GM23248 (cell line): ENCODE measurements at regions not wholly inside any gene's neighbourhood (a gene's known extent, or its start where the extent isn't known, plus 50 kb on each side); places are given as distances from the start of the nearest gene placed in this dataset.

Experiments
- DNase-seq: peaks from one replicate; pipeline ENCODE4 v3.0.0-alpha.2; 2015
- H2AFZ ChIP-seq: fragments of 200-600 bp; sonication (generic); 2 replicates; pipeline ENCODE4 v1.6.1; 2016; ENCODE audit warnings: antibody characterized with exemption
- H3F3A ChIP-seq: fragments of 200-600 bp; sonication (generic); 2 replicates; pipeline ENCODE4 v1.6.1; 2016; ENCODE audit warnings: mild to moderate bottlenecking, antibody characterized with exemption, mixed run types; ENCODE audit not compliant: insufficient read depth
- H3K27ac ChIP-seq: fragments of 200-600 bp; sonication (generic); 2 replicates; pipeline ENCODE4 v1.5.1; 2016; ENCODE audit warnings: mild to moderate bottlenecking
- H3K27me3 ChIP-seq: fragments of 200-600 bp; sonication (generic); replicated peaks from 2 replicates; pipeline ENCODE4 v1.6.1; 2016; ENCODE audit warnings: mild to moderate bottlenecking; ENCODE audit not compliant: insufficient read depth
- H3K36me3 ChIP-seq: fragments of 200-600 bp; sonication (generic); 2 replicates; pipeline ENCODE4 v1.6.1; 2016; ENCODE audit warnings: low read depth, mild to moderate bottlenecking
- H3K4me1 ChIP-seq: fragments of 200-600 bp; sonication (generic); 2 replicates; pipeline ENCODE4 v1.6.1; 2016; ENCODE audit warnings: mild to moderate bottlenecking; ENCODE audit not compliant: insufficient read depth
- H3K4me2 ChIP-seq: fragments of 200-600 bp; sonication (generic); one replicate; pipeline ENCODE4 v1.6.1; 2016; ENCODE audit warnings: mild to moderate bottlenecking; ENCODE audit not compliant: unreplicated experiment
- H3K4me3 ChIP-seq: fragments of 200-600 bp; sonication (generic); 2 replicates; pipeline ENCODE4 v1.5.1; 2016; ENCODE audit warnings: mild to moderate bottlenecking
- H3K79me2 ChIP-seq: fragments of 200-600 bp; sonication (generic); 2 replicates; pipeline ENCODE4 v1.6.1; 2016; ENCODE audit warnings: mild to moderate bottlenecking; ENCODE audit not compliant: insufficient read depth
- H3K9ac ChIP-seq: fragments of 200-600 bp; sonication (generic); 2 replicates; pipeline ENCODE4 v1.6.1; 2016; ENCODE audit warnings: mild to moderate bottlenecking
- H3K9me2 ChIP-seq: fragments of 200-600 bp; sonication (generic); 2 replicates; pipeline ENCODE4 v1.6.1; 2016; ENCODE audit warnings: mixed run types, mild to moderate bottlenecking, moderate library complexity; ENCODE audit not compliant: insufficient read depth
- H3K9me3 ChIP-seq: fragments of 200-600 bp; sonication (generic); one replicate; pipeline ENCODE4 v1.6.1; 2017; ENCODE audit warnings: low read depth
- H4K20me1 ChIP-seq: fragments of 200-600 bp; sonication (generic); 2 replicates; pipeline ENCODE4 v1.6.0; 2016; ENCODE audit not compliant: insufficient read depth
- EZH2 ChIP-seq: fragments of 200-600 bp; sonication (generic); IDR thresholded peaks from 2 replicates; pipeline ENCODE4 v1.6.1; 2018; ENCODE audit warnings: antibody characterized with exemption, mild to moderate bottlenecking; ENCODE audit not compliant: insufficient read depth, poor library complexity, severe bottlenecking
- EZH2phosphoT487 ChIP-seq: fragments of 200-600 bp; sonication (generic); IDR thresholded peaks from 2 replicates; pipeline ENCODE4 v1.6.1; 2018; ENCODE audit warnings: antibody characterized with exemption, moderate library complexity, mild to moderate bottlenecking, low read depth; ENCODE audit not compliant: insufficient read depth
- WGBS, 2 experiments: methylation state at CpG; one replicate each; pipeline ENCODE4 v1.1.6; 2015 to 2017; ENCODE audit warnings: low lambda C conversion rate in 2 of 2, low coverage in 1 of 2; ENCODE audit errors: missing lambda C conversion rate in 2 of 2; 5-methylcytosine and 5-hydroxymethylcytosine counted together
- in situ Hi-C: fragments of 300-500 bp; cut with MboI; formaldehyde crosslinking; loops from 2 replicates; pipeline ENCODE4 v1.15.0; 2020

DNA sequence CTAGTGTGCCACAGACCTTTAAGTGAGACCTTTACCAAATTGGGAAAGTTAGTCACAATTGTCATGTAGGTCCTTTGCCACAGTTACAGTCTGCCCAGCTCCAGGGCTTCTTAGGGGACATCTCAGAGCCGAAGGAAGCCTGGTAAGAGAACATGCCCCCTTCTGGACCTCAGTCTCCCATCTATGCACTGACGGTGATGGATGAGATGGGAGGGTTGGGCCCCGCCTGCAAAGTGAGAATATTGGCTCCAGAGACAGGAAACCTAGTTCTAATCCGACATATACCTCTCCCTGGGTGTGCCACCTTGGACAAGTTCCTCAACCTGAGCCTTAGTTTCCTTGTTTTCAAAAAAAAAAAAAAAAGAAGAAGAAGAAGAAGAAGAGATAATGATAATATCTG, 85.1 kb upstream of the NAV2 start:
- no peaks in the 10 kb centered on the region for H3K9me2 ChIP-seq
- H3K4me2 ChIP-seq = no peak overlapping the region
- H3K9me3 ChIP-seq = no peaks in the 10 kb centered on the region
- TF ChIP-seq EZH2 = no peak
- TF ChIP-seq EZH2phosphoT487 = no peak
- H3K36me3 ChIP-seq = no peaks in the 10 kb centered on the region
- DNase-seq = no peak
- in situ Hi-C loops = no loop called here
- peaks cover 32% of the 10 kb centered on the region for H3K4me1 ChIP-seq
- H3K9ac ChIP-seq = peak overlapping the region; percentile 62
- H3F3A ChIP-seq = peaks cover 30% of the 10 kb centered on the region
- 65 to 67% methylated on average over 4 of the region's 4 CpGs for WGBS, 2 experiments
- no peaks in the 10 kb centered on the region for H4K20me1 ChIP-seq
- H3K4me3 ChIP-seq = no peak overlapping the region
- H3K27me3 ChIP-seq = no peaks in the 10 kb centered on the region
- H2AFZ ChIP-seq = no peak overlapping the region
- no peaks in the 10 kb centered on the region for H3K79me2 ChIP-seq
- peak overlapping the region; percentile 86 for H3K27ac ChIP-seq

DNA sequence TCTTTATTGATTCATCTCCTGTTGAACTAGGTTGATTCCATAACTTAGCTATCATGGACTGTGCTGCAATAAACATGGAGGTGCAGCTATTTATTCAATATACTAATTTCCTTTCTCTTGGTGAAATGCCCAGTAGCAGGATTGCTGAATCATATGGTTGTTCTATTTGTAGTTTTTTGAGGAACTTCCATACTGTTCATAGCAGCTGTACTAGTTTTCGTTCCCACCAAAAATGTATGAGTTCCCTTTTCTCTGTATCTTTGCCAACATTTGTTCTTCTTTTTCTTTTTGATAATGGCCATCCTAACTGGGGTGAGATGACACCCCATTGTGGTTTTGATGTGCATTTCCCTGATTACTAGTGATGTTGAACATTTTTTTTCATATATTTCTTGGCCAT, 87.2 kb upstream of the NAV2 start:
- Histone ChIP-seq H3F3A (peaks cover 15% of the 10 kb centered on the region), H4K20me1 (no peaks in the 10 kb centered on the region), H3K27ac (no peak overlapping the region), H3K79me2 (no peaks in the 10 kb centered on the region), H3K9me2 (no peaks in the 10 kb centered on the region), H3K9me3 (no peaks in the 10 kb centered on the region), H3K27me3 (no peaks in the 10 kb centered on the region), H3K36me3 (no peaks in the 10 kb centered on the region), H3K4me3 (no peak overlapping the region), H3K4me1 (peaks cover 20% of the 10 kb centered on the region), H3K9ac (no peak overlapping the region), H3K4me2 (no peak overlapping the region), H2AFZ (no peak overlapping the region)
- peak; percentile 24 for DNase-seq
- TF ChIP-seq EZH2phosphoT487 = no peak
- TF ChIP-seq EZH2 = no peak
- WGBS, 2 experiments = 79 to 90% methylated on average over 1 of the region's 1 CpG
- in situ Hi-C loops = no loop called here

DNA sequence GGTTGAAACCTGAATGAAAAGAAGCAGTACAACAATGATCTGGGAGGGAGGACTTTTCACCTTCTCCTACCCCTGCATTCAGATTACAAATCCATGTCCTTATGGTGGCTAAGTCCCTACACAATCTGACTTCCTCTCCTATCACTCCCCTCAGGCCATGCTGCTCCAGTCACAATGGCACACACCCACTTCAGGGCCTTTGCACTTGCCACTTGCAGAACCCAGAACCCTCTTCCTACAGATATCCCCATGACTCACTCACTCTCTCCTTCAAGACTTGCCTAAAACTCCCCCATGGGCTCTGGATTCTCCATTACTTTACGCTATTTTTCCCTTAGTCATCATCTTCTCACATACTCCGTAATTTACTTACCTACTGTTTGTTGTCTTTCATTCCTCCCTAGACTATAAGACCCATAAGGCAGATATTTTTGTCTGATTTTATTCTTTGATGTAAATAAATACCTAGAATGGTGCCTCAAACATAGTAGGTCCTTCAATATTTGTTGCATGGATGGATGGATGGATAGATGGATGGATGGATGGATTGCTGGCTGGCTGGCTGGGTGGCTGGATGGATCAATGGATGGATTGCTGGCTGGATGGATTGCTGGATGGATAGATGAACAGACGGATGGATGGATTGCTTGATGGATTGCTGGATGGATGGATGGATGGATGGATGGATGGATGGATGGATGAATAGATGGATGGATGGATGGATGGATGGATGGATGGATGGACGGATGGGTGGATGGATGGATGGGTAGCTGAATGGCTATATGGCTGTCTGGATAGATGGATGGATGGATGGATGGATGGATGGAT, 94.7 kb upstream of the NAV2 start:
- WGBS, 2 experiments = 65 to 71% methylated on average over 3 to 4 of the region's 4 CpGs
- TF ChIP-seq EZH2 (no peak), EZH2phosphoT487 (no peak)

DNA sequence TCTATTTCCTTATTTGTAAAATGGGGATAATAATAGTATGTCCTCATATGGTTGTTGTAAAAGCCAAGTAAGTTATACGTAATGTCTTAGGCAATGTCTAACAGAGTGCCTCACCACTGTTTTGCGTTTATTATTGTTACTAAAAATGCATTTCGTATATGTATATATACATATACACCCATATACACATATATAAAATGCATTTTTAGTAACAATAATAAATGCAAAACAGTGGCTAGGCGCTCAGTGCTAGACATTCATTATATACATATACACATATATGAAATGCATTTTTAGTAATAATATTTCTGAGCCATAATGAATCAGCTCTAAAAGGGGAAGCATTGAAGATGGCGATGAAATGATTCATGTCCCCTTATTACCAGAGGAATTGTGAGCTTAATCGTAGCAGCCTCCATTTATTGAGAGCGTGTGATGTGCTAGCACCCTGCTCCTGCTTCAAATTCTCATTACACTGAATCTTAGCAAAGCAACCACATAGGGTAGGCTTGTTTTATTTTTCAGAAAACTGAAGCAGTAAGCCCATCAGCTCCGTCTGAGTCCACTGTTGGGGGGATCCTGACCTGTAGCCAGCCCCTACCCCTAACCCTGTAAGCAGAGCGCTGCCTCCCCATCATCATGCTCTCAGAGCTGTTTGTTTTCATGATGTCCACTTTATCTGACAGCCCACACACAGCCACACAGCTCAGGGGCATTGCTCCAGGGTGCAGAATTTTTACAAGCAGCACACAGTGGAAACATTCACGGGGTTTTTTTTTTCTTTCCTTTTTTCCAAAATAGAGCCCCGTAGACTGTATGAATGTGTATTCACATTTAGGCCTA, 97.1 kb upstream of the NAV2 start:
- Histone ChIP-seq H3K9ac (no peak overlapping the region), H3K9me3 (no peaks in the 10 kb centered on the region), H3K36me3 (no peaks in the 10 kb centered on the region), H3K9me2 (no peaks in the 10 kb centered on the region), H4K20me1 (no peaks in the 10 kb centered on the region), H3K4me3 (no peak overlapping the region), H3K4me1 (no peaks in the 10 kb centered on the region; the same call in 1 of the 2 replicates), H3K4me2 (no peak overlapping the region), H3K79me2 (no peaks in the 10 kb centered on the region), H3K27me3 (no peaks in the 10 kb centered on the region), H3K27ac (no peak overlapping the region), H2AFZ (no peak overlapping the region), H3F3A (no peaks in the 10 kb centered on the region)
- 78 to 82% methylated on average over 11 of the region's 11 CpGs for WGBS, 2 experiments
- in situ Hi-C loops = no loop called here
- peak; percentile 14 for DNase-seq
- TF ChIP-seq EZH2 (no peak), EZH2phosphoT487 (no peak)

More for the DNA sequence above, 94.7 kb upstream of the NAV2 start:
- Histone ChIP-seq H3K36me3 (no peaks in the 10 kb centered on the region), H3K9ac (no peak overlapping the region), H3K27ac (no peak overlapping the region), H3K27me3 (no peaks in the 10 kb centered on the region), H3K4me3 (no peak overlapping the region), H4K20me1 (no peaks in the 10 kb centered on the region), H3K4me1 (no peaks in the 10 kb centered on the region; the same call in 1 of the 2 replicates), H3K79me2 (no peaks in the 10 kb centered on the region), H2AFZ (no peak overlapping the region), H3K9me3 (no peaks in the 10 kb centered on the region), H3K4me2 (no peak overlapping the region), H3F3A (no peaks in the 10 kb centered on the region), H3K9me2 (no peaks in the 10 kb centered on the region)
- in situ Hi-C loops = no loop called here
- no peak for DNase-seq
